HepG2 (cell line): ENCODE measurements at regions not wholly inside any gene's neighbourhood (a gene's known extent, or its start where the extent isn't known, plus 50 kb on each side); places are given as distances from the start of the nearest gene placed in this dataset.

Experiments
- ATRX ChIP-seq: sonication (generic); formaldehyde crosslinking; IDR thresholded peaks from 2 replicates; pipeline ENCODE4 v1.4.0; 2020; ENCODE audit warnings: missing genetic modification reagents, borderline replicate concordance
- SRSF1 ChIP-seq: fragments of 200-400 bp; formaldehyde crosslinking; optimal IDR thresholded peaks from 2 replicates; pipeline ENCODE3; 2017; ENCODE audit warnings: mild to moderate bottlenecking, low read depth, low read length, moderate library complexity
- TF ChIP-seq, protein P1 (sequence below): sonication (generic); formaldehyde crosslinking; IDR thresholded peaks from 2 replicates; pipeline ENCODE4 v1.5.0; 2020; ENCODE audit warnings: mild to moderate bottlenecking, missing genetic modification reagents, moderate library complexity
- TF ChIP-seq, protein P2 (sequence below): sonication (generic); formaldehyde crosslinking; IDR thresholded peaks from 2 replicates; pipeline ENCODE4 v1.5.1; 2020; ENCODE audit warnings: missing genetic modification reagents, mild to moderate bottlenecking, borderline replicate concordance
- TF ChIP-seq, protein P3 (sequence below): IDR thresholded peaks from 2 replicates; pipeline ENCODE4 v1.6.1; 2016; ENCODE audit warnings: missing compliant biosample characterization, missing genetic modification reagents, borderline replicate concordance
- TF ChIP-seq, protein P4 (sequence below): sonication (generic); formaldehyde crosslinking; IDR thresholded peaks from 2 replicates; pipeline ENCODE4 v1.4.0; 2020; ENCODE audit warnings: missing genetic modification reagents, mild to moderate bottlenecking, borderline replicate concordance

DNA sequence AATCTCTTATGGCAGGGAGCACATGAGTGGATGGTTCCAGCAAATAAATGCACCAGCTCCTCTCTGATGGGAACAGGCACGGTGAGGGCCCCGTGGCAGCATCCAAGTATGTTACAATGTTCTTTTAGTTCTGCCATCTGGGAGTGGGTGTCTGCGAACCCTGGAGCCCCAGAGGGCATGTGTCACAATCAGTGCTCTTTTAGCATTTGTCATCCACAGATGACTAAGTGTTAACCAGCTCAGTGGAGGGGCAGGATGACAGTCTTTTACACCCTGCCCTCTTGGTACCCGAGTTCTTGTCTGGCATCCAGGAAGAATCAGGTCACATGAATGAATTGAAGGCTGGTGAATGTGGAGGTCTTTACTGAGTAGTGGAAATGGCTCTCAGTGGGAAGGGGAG lies 560.4 kb upstream of the FLRT2 start:
- TF ChIP-seq, protein P1, sequence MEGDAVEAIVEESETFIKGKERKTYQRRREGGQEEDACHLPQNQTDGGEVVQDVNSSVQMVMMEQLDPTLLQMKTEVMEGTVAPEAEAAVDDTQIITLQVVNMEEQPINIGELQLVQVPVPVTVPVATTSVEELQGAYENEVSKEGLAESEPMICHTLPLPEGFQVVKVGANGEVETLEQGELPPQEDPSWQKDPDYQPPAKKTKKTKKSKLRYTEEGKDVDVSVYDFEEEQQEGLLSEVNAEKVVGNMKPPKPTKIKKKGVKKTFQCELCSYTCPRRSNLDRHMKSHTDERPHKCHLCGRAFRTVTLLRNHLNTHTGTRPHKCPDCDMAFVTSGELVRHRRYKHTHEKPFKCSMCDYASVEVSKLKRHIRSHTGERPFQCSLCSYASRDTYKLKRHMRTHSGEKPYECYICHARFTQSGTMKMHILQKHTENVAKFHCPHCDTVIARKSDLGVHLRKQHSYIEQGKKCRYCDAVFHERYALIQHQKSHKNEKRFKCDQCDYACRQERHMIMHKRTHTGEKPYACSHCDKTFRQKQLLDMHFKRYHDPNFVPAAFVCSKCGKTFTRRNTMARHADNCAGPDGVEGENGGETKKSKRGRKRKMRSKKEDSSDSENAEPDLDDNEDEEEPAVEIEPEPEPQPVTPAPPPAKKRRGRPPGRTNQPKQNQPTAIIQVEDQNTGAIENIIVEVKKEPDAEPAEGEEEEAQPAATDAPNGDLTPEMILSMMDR (CRISPR knock-in tag) = no peak
- no peak for TF ChIP-seq SRSF1
- TF ChIP-seq, protein P2, sequence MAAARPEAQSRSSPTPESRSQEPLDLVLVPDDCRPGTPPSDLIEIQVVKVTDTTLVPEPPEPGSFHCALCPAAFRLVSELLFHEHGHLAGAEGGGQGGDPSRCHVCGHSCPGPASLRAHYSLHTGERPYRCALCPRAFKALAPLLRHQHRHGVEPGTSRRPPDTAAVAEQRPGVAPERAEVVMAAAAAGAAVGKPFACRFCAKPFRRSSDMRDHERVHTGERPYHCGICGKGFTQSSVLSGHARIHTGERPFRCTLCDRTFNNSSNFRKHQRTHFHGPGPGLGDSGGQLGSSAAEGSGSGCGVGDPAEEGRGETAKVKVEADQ = no peak
- TF ChIP-seq, protein P3, sequence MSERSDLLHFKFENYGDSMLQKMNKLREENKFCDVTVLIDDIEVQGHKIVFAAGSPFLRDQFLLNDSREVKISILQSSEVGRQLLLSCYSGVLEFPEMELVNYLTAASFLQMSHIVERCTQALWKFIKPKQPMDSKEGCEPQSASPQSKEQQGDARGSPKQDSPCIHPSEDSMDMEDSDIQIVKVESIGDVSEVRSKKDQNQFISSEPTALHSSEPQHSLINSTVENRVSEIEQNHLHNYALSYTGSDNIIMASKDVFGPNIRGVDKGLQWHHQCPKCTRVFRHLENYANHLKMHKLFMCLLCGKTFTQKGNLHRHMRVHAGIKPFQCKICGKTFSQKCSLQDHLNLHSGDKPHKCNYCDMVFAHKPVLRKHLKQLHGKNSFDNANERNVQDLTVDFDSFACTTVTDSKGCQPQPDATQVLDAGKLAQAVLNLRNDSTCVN (CRISPR knock-in tag) = no peak
- TF ChIP-seq ATRX (CRISPR knock-in tag) = no peak
- TF ChIP-seq, protein P4, sequence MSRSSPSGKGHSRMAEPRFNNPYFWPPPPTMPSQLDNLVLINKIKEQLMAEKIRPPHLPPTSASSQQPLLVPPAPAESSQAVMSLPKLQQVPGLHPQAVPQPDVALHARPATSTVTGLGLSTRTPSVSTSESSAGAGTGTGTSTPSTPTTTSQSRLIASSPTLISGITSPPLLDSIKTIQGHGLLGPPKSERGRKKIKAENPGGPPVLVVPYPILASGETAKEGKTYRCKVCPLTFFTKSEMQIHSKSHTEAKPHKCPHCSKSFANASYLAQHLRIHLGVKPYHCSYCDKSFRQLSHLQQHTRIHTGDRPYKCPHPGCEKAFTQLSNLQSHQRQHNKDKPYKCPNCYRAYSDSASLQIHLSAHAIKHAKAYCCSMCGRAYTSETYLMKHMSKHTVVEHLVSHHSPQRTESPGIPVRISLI (CRISPR knock-in tag) = no peak
